SU-DHL-6 (cell line): ENCODE measurements at regions not wholly inside any gene's neighbourhood (a gene's known extent, or its start where the extent isn't known, plus 50 kb on each side); places are given as distances from the start of the nearest gene placed in this dataset.

ENCODE experiments used
- EZH2phosphoT487 ChIP-seq: fragments of 200-600 bp; sonication (generic), shearing (Covaris generic); conservative IDR thresholded peaks from 2 replicates; pipeline ENCODE4 v1.6.1; 2018; ENCODE audit warnings: mild to moderate bottlenecking, antibody characterized with exemption, low read length, moderate library complexity, mixed read lengths
- TF ChIP-seq, protein P1 (sequence below): fragments of 200-600 bp; sonication (generic); IDR thresholded peaks from one replicate; pipeline ENCODE4 v1.5.1; 2017; ENCODE audit warnings: antibody characterized with exemption, mild to moderate bottlenecking, low read length, moderate library complexity; ENCODE audit not compliant: insufficient read depth, poor library complexity, severe bottlenecking

DNA sequence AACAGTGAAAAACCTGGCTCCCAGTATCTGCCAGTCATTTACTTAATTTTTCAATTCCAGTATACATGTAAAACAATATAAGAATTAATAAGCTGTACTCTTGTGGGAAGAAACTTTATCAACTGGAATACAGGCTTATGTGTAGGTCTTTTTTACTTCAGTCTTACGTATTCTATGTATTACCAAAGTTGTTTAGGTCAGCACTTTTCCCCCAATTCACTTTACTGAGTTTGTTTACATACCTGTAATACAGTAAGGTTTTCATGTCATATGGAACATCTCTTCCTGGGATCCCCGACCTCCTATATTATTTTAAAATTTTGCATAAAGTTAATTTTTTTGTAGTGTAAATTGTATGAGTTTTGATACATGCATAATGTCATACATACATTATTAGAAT, 181.8 kb upstream of the OLFM3 start:
- TF ChIP-seq, protein P1, sequence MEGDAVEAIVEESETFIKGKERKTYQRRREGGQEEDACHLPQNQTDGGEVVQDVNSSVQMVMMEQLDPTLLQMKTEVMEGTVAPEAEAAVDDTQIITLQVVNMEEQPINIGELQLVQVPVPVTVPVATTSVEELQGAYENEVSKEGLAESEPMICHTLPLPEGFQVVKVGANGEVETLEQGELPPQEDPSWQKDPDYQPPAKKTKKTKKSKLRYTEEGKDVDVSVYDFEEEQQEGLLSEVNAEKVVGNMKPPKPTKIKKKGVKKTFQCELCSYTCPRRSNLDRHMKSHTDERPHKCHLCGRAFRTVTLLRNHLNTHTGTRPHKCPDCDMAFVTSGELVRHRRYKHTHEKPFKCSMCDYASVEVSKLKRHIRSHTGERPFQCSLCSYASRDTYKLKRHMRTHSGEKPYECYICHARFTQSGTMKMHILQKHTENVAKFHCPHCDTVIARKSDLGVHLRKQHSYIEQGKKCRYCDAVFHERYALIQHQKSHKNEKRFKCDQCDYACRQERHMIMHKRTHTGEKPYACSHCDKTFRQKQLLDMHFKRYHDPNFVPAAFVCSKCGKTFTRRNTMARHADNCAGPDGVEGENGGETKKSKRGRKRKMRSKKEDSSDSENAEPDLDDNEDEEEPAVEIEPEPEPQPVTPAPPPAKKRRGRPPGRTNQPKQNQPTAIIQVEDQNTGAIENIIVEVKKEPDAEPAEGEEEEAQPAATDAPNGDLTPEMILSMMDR = no peak
- TF ChIP-seq EZH2phosphoT487 = no peak
